HG03442 (cell line): ENCODE measurements at regions not wholly inside any gene's neighbourhood (a gene's known extent, or its start where the extent isn't known, plus 50 kb on each side); places are given as distances from the start of the nearest gene placed in this dataset.

Experiments used
- ATAC-seq: cut with Tn5 transposase; IDR thresholded peaks from one replicate; pipeline ENCODE4 v1.9.1; 2021; ENCODE audit warnings: mild to moderate bottlenecking, moderate library complexity; ENCODE audit not compliant: unreplicated experiment

DNA sequence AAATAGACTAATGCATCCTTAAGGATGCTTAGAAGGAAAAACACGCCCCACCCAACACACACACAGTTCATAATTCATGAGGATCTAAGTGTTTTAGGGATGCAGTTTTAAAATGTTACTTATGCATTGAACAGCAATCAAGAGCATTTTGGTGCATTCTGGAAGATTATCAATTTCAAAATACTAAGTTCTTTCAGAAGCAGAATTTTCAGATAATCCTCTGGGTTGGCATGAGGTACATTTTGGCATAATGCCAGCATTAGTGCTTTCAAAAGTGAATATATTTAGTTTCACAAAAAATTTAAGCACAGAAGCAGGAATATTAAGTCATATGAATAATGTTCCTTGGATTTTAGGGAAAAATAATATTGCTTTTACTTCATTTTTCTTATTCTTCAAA is 937.1 kb downstream of the REEP3 start:
- ATAC-seq = no peak

DNA sequence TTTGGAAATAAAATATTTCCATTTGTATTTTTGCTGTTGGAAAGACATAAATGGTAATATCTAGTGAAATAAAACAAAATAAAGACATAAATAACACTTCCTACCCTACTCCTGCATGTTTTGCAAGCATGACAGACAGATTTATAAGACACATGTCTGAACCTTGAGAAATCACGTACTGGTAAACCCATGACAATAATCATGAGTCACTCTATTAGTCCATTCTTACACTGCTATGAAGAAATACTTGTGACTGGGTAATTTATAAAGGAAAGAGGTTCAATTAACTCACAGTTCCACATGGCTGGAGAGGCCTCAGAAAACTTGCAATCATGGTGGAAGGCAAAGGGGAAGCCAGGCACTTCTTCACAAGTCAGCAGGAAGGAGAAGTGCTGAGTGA is 942.2 kb downstream of the REEP3 start:
- no peak for ATAC-seq

DNA sequence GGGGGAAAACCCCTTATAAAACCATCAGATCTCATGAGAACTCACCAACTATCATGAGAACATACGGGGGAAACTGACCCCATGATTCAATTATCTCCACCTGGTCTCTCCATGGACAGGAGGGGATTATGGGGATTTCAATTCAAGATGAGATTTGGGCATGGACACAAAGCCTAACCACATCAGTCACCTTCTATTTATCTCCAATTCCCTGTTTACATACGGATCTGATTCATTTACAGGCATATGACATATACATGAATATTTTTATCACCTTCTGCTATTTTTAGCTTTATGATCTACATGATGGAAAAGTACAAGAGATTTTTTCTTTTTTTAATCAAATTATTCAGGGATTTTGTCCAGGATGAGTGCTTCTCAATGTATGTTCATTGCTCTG is 944.5 kb downstream of the REEP3 start:
- ATAC-seq = no peak

DNA sequence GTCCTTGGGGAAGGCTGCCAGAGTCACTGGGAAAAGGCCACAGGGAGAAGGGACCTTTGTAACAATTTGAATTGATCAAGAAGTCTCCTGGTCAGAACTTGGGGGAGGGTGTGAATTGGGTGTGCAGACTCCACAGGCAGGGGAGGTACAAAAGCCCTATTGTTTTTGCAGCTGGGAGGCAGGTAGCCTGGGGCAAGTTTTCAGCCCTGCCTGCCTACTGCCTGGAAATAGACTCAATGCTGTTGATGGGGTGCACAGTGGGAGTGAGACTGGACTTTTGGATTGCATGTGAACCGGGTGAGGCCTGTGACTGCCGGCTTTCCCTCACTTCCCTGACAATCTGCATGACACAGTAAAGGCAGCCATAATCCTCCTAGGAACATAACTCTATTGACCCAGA is 947.0 kb downstream of the REEP3 start:
- ATAC-seq = no peak

DNA sequence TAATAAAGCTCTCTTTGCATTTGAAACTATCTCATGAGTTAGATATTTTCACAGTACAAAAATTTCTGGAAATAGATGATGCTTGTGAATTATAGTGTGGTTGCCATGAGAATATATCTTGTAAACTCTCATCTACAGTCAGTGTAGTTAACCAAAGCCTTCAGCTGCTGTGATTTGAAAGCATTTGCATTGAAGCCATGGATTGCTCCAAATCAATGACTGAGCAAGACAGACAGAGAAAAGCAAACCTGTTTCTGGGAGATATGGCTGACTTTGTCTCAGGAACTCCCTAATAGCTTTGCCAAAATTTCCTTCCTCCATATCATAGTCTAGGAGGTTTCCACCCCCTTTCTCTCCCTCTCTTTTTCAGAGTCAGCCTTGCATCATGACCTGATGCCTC is 955.3 kb downstream of the REEP3 start:
- no peak for ATAC-seq

DNA sequence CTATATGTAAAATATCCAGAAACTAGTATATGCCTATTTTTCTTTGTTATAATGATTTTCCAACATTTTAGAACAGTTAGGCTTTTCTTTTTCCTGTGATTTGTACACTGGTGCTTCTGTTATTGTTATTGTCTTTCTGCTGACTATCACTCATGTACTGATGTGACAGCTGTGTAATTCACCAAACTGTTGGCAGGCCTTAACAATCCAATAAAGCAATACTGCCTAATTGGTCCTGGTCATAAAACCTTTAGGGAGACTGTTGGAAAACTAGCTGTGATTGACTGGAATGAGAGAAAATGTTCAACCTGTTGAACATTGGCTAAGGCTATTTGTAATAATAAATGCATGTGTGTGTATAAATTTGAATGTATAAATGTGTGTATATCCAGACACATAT is 956.6 kb downstream of the REEP3 start:
- no peak for ATAC-seq

DNA sequence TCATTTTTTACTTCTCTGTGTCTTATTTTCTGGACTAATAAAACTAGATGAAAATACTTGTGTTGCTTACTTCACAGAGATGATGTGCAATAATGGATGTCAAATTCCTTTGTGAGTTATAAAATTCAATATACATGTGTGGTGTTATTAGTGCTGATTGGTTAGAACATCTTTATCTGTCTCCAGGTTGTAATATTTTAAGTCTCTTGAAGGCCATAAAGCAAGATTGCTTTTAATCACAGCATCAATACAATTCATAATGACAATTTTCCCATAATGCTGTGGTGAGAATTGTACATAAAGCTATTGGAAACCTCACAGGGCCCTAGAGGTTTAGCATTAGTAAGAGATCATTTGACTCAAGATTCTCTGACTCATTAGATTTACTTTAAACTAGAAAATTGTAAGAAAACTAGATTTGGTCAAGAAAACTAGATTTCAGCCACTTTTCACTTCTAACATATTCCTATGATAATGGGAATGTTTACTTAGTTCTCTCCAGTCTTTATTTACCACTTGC is 963.7 kb downstream of the REEP3 start:
- ATAC-seq = no peak

DNA sequence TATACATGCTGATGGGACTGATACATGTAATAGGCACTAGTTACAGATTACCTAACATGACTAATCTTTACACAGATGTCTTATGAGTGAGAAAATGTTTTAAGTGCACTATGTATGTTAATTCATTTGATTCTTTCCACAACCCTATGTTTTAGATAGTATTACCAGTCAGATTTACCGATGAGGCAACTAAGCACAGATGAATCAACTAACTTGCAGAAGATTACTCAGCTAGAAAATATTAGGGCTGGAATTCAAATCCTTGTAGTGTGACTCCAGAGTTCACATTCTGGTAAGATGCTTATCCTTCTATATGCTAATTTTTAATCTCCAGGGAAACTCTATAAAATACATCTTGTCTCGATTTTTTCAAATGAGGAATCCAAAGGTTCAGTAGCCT is 964.9 kb downstream of the REEP3 start:
- no peak for ATAC-seq

DNA sequence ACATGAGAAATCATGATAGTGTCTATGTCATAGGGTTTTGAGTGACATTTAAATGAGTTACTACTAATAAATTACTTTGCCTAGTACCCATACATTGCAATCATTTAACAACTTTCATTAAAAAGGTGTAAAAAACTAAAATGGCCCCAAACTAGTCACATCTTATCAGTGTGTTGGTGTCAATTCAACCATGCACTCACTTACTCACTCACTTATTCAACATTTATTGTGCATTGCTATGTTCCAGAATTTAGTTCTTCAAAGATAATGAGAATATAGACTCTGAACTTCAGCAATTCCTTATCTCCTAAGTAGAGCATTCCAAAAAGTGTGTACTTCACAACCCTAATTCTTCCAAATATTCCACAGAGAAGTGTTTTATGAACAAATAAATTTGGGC is 965.7 kb downstream of the REEP3 start:
- ATAC-seq = no peak

DNA sequence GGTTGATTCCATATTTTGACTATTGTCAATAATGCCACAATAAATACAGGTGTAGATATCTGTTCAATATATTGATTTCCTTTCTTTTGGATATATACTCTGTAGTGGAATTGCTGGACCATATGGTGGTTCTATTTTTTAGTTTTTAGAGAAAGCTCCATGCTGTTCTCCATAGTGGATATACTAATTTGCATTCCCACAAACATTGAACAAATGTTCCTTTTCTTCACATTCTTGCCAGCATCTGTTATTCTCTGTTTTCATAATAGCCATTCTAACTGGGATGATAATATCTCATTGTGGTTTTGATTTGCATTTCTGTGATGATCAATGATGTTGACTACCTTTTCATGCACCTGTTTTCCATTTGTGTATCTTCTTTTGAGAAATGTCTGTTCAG is 973.7 kb downstream of the REEP3 start:
- no peak for ATAC-seq

DNA sequence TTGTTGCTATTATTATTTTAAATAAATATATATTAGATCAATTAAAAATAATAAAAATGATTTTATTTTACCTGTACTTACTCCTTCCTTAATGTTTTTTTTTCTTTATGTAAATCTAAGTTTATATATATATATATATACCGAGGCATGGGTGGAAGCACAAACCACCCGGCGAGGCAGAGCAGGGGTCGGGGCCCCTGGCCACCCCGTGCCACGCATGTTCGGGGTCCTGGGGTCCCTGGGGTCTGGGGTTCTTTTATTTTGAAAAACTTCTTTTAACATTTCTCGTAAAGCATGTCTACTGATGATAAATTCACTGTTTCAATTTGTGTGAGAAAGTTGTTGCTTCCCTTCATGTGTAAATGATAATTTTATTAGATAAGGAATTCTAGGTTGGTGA is 976.1 kb downstream of the REEP3 start:
- ATAC-seq = no peak

DNA sequence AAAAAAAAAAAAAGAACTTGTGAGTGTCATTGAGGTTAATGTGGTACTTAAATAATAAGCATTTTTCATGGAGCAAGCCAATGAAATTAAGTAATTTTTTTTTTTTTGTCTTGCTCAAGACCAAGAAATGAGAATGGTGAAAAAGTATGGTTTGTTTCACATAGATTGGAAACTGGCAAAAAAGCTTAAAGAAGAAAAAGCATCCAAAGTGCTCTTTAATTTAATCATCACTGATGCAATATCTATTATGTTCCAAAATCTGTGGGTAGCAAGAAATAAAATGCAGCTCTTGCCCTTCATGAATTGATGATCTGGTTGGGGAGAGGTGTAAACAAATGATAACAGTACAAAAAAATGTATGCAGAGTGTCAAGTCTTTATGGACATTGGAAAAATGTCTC is 980.6 kb downstream of the REEP3 start:
- ATAC-seq = no peak

DNA sequence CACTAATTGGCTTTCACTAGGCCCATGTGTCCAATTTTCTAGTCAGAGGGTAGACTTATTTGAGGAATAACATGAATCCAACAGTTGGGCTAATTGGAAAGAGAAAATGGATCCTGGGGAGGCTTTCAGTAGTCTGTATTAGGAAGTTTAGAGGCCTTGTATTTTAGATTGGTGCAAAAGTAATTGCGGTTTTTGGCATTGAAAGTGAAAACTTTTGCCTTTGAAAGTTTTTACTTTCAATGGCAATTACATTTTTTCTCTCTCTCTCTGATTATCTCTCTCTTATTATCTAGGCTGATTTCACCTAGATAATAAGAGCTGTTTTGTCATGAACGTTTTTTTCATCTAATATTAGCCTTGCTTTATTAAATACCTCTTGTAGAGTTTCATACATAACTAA is 981.7 kb downstream of the REEP3 start:
- ATAC-seq = no peak

DNA sequence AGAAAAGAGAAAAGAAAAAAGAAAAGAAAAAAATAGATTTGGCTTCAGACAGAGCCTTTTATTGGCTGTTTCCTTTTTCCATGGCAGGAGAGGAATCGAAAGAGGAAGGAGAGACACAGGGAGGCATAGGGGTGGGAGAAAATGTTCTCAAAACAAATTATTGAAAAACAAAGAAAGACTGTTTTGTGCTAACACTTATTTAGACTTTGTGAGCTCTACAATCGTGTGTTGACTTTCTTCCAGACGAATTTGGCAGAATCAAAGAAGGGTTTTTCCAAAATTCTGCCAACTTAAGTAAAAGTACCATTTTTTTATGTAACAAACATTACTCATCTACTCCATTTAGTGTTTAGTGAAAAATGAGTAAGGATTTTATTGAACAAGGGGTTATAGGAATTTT is 982.2 kb downstream of the REEP3 start:
- ATAC-seq = no peak

DNA sequence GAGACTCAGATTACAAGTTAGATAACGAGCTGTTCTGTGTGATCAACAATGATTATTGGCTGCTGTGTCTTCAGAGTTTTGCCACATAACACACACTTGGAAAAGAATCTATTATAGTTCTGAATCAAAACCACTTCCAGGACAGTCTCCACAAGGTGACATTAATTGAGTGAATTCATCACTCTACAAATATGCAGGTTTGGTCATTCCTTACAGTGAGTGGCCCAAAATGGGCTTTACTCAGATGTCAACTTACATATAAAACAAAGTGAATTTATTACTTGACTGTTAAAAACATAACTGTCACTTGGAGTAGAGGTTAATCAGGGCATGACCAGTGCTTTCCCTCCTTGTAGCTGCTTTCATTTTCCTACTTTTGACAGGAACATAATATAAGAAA is 984.3 kb downstream of the REEP3 start:
- no peak for ATAC-seq

DNA sequence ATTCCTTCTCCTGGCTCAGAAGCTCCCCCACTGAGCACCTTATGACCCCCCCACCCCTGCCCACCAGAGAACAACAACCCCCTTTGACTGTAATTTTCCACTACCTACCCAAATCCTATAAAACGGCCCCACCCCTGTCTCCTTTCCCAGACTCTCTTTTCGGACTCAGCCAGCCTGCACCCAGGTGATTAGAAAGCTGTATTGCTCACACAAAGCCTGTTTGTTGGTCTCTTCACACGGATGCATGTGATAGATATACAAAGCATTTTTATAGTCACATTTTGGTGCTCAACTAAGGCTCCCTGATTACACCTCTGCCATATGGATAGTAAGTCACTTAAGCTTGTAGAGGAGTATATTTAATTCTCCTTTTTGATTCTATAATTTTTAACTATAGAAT is 985.8 kb downstream of the REEP3 start:
- no peak for ATAC-seq

DNA sequence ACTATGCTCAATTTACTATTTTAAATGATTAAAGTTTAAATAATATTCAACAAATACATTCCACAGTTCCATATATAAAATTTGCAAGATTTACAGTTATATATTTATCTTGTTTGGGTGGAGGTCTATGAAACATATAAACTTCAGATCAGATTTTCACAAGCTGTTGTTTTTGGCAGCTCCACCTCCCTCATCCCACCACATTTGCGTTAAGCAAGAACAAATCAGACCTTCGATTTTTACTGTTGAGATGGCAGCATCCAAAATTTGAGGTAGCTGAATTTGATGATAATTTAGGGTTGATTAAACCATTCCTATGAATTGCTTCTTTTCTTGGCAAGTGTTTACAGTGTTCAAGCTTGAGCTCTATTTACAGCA is 986.4 kb downstream of the REEP3 start:
- no peak for ATAC-seq

DNA sequence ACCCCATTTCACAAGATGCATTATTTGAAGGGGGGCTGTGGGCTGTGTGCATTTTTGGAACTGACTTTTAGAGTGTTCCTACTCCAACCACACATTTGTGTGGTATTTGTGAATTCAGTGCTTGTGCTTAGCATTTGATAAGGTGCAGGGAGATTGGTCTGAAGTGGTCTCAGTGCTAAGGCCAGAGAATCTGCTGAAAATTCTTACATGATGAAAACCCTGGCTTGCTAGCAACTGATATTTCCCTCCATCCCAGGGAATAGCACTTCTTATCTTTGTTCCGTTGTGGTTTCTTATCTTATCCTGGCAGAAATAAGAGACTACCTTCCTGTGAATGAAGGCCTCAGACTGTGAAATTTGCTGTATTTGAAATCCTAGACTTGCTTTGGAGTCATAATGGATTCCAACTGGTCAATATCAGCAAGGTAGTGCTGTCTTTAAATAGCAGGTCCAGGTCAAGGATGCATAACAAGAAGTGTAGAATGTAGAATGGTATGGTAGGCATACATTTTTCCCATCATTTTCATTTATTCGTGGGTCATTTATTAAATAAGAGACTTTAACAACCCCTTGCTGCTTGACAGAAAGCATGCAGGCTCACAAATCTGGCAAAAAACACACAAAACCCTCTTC is 986.9 kb downstream of the REEP3 start:
- no peak for ATAC-seq

DNA sequence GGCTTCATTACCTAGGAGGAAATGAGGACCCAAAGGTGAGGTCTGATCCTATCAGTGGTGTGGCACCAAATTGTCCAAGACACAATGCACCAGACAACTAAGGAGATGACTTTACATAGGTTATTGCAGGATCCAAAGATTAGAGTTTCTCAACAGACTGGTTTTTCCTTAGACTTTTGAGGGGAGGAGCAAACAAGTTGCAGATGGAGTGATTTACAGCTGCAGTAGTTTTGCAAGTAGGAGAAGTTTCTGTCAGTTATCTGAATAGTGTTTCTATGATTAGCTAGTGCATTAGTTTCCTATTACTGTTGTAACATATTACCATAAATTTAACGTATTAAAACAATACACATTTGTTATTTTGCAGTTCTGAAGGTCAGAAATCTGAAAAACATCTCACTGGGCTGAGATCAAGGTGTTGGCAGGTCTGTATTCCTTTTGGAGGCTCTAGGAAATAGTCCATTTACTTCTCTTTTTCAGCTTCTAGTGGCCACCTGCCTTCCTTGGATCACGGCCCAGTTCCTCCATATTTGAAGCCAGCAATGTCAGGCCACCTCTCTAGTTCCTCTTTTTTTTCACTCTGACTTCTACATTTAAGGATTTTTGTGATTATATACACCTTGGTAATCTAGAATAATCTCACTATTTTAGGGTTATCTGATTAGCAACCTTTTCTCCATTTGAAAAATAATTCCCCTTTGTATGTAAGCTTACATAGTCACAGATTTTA is 994.9 kb downstream of the REEP3 start:
- no peak for ATAC-seq

DNA sequence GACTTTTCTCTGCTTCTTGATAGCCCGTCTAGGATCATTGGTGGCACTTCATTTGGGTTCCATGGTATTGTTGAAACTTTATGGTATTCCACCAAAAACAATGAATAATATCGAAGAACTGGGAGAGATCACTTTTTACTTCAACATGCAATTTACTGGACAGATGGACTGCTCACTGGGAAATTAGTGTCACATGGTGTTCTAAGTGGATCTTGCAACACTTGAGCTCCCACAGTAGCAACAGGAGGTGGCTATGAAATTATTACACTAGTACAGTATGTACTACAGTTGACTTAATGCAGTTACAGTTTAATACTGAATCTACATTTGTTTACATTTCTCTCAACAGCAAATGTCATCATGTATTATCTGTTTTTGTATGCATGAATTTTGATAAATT is 997.3 kb downstream of the REEP3 start:
- ATAC-seq = no peak

DNA sequence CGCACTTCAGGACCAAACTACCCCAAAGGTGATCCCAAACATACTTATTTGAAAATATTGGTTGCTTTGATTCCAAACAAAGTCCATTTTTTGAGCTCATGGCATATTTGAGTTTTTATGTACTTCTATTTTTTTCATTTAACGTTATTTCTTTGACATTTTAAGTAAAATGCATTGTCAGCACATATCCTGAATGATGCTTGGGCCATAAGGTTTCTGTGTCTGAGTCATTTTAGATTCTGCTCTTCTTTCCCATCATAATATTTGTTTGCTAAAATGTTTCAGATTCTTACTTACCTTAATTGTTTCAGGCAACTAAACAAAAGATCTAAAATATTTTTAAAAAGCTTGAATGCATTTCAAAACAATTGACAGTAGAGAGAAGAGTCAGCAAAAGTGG is 998.2 kb downstream of the REEP3 start:
- ATAC-seq = no peak

DNA sequence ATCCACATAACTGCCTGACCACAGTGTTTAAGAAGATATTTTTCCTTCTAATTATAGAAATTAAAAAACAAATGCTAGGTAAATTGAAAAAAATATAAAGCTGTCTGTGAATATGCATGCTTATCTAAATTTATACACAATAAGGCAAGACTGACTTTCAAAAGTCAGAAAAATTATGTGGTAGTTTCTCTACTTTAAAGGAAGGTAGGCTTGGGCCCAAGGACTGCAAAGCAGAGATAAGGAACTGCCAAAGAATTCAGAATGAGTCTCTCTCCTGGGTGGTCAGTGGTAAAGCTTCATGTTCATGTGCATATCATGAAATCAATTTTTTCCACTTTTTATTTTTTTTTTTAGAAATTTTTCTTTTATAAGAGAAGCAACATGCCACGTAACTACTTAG is 998.6 kb downstream of the REEP3 start:
- ATAC-seq = no peak
